CD1c-positive myeloid dendritic cell (primary cell): ENCODE measurements at regions not wholly inside any gene's neighbourhood (a gene's known extent, or its start where the extent isn't known, plus 50 kb on each side); places are given as distances from the start of the nearest gene placed in this dataset.

Source experiments
- DNase-seq: peaks from one replicate; pipeline ENCODE4 v3.0.0-alpha.2; 2016; ENCODE audit errors: extremely low spot score

DNA sequence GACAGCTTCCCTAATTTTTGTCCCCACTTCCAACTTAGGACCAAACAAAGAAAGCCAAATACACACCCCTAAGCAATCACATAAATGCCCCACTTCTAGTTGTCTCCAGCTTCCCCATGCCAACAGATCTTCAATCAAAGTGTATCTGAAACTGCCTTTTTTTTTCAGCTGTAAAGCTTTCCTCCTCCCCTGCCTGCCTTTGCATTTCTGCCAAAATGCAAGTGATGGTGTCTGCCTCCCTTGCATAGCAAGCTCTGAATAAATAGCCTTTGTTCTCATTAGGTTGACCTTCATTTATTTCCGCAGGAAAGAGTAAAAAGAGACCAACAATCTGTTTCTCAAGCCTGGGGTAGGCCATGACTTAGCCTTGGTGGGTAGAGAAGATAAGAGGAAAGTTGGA is 459.4 kb downstream of the GPAM start:
- DNase-seq = no peak

GRCh38 chr10:111725050-111725449 is 458.5 kb downstream of the GPAM start:
- DNase-seq = no peak

GRCh38 chr10:111732166-111732785 is 451.3 kb downstream of the GPAM start:
- no peak for DNase-seq

- no peak for DNase-seq
These were observed 444.3 kb downstream of the GPAM start for GRCh38 chr10:111739125-111739873.

GRCh38 chr10:111739874-111740139 is 443.8 kb downstream of the GPAM start:
- DNase-seq = no peak

DNA sequence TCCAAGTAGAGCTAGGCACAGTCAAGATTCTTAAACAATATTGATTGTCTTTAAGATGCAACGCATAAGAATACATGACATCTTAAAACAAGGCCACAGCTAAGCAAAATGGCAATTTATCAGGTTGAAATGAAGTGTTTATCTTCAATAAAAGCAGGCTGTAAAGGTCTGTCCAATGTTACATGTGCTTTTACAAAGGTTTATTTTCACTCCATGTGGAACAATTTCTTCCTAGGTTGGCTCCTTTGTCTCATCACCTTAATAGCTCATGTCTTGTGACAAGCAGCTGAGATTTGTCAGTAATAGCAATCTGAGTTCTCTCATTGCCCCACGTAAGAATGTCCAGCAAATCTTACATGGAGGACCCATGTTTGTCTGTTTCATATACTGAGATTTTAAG is 437.6 kb downstream of the GPAM start:
- no peak for DNase-seq

- DNase-seq = no peak
These were observed 435.8 kb downstream of the GPAM start for GRCh38 chr10:111747751-111748150.

GRCh38 chr10:111748184-111748583 is 435.4 kb downstream of the GPAM start:
- DNase-seq = no peak

- DNase-seq = no peak
These were observed 433.3 kb downstream of the GPAM start for GRCh38 chr10:111750165-111750849.

DNA sequence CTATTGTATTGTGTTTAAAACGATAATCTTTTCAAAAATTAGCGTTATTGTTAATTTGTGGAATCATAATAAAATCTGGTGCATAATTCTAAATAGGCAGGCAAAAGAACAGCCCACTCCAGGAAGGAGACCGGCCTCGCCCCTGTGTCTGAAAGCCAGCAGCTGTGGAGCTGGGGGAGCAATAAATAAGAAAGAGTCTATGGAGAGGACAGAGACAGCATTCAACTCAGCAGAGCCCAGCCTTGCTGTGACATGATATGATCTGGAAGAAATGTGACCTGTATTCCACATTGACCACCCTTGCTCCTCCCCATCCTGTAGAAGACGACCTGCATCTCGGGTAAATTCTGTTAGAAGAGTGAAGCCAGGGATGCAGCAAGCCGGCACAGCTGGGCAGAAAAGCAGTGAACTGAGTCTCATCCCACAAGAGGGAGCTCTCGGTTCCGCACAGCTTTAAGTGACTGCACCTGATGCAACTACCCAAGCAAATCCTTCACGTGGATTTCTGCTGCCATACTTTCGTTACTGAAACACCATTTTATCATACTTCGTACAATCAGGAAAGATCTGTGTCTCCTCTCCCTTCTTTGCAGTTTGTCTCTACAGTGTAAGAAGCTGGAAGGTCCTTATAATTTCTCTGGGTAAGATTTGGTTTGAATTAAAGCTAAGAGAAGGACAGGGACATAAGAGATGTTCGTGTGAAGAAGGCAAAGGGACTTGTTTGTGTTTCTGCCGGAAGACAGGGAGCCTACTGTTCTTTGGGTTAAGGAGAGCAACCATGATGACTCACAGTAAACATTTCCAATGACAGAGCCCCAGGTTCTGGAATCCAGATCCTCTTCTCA is 427.1 kb downstream of the GPAM start:
- no peak for DNase-seq

DNA sequence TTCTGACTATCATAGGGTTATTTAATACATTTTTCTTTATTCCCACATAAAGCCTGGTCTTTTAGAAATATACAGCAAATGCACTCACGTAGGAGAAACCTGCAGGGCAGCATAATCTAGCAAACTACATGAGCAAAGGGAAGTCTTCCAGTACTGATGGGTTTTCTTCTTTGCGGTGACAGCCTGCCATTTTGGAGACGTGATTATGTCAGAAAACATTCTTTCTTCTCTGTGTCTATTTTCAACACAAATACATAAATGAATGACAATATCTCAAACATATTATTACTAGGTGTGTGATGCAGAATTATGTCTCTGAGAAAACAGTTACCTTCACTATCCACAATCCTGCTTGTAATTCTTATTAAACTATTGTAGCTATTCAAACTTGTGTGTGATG is 425.0 kb downstream of the GPAM start:
- no peak for DNase-seq

- DNase-seq = no peak
These were observed 421.5 kb downstream of the GPAM start for GRCh38 chr10:111762114-111762513.

GRCh38 chr10:111765216-111765615 is 418.3 kb downstream of the GPAM start:
- no peak for DNase-seq

DNA sequence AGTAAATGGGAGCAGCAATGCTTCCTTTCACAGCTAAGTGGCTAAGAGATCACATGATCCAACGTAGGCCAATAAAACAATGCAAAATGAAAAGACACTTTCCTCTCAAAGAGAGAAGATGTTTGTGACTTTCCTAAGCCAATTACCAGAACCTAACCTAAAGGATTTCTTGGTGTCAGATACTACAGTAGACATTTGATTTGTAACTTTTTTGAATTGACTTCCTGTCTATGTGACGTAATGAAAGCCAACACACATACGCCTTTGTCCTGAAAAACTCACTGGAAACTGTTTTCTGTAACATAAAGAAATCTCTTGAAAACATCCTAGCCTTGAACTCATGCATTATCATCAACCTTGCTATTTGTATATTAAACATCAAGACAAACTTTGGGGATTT is 417.1 kb downstream of the GPAM start:
- no peak for DNase-seq

DNA sequence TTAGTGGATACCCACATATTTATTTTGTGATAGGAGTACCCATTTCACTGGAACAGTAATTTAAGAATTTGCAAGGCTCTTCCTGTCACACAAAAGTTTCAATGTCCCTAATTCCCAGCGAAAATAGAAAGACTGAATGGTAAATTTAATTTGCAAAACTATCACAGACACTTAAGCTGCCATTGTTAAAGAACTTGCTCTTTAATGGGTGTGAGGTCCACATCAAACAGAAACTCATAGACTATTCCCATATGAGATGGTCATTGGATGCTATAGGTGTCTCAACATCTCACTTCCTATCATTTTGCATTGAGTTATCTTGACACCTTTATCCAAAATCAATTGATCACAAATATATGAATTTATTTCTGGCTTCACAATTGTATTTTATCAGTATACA is 415.9 kb downstream of the GPAM start:
- DNase-seq = no peak

- no peak for DNase-seq
These were observed 409.6 kb downstream of the GPAM start for GRCh38 chr10:111773950-111774349.

GRCh38 chr10:111774486-111774885 is 409.1 kb downstream of the GPAM start:
- DNase-seq = no peak

DNA sequence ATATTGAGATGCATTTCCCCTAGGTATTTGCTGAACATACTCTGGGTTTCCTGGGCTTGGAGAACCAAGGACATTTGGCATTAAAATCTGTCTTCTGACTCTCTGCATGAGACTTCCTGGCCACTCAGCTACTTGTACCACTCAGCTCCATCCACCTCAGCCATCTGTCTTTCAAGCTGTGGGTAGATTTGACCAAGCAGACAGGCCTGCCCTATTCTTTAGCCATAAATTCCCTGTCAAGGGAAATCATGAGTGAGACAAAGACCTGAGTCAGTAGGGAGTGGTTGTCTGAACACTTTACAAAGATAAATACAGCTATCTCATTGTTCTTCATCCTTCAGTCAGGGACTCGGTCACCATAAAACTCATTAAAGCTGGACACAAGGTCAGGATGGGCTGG is 399.1 kb downstream of the GPAM start:
- no peak for DNase-seq

DNA sequence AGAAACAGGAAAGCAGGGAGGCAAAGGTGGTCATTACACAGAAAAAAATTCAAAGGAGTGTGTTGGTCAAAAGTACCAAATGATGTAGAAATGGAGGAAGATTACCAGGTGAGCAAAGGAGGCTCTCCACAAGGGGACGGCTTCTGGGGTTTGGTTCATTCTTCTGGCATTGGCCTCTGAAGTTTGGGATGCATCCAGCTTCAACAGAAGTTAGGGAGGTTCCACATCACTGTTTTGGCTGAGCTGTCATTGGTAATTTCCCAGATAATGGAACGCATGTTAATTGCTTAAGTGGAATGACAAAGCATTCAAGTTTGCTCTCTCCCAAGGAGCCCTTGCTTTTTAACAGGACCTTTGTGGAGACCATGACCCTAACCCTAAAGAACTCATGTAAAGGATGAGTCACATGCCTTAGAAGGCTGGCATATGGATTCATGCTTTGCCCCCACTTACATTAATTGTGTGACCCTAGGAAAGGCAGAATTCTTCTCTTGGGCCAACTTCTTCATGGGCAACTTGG is 398.6 kb downstream of the GPAM start:
- DNase-seq = no peak

DNA sequence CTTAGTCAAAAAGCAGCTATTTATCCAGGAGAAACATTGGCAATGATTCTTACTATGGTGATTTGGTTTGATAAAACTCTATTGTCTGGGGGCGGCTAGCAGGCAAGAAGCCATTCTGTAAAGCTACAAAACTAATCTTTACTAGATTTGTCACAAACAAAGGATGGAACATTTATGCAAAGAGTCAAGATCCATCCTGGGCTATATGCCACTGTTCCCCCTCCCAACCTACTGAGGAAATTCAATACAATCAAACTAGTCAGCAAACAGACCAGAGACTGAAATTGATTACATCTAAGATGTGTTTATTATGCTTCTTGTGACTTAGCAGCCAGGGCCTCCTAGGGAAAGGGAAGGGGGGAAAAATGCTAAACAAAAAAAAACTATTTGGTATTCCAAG is 397.6 kb downstream of the GPAM start:
- no peak for DNase-seq

- no peak for DNase-seq
These were observed 393.7 kb downstream of the GPAM start for GRCh38 chr10:111789821-111790220.

- DNase-seq = no peak
These were observed 381.7 kb downstream of the GPAM start for GRCh38 chr10:111801841-111802240.
